Lower lobe of right lung (tissue), 2 donors: ENCODE measurements at regions not wholly inside any gene's neighbourhood (a gene's known extent, or its start where the extent isn't known, plus 50 kb on each side); places are given as distances from the start of the nearest gene placed in this dataset.
A peak's percentile ranks its signal among the peaks of the same experiment; 100 is the strongest.

Source experiments
- ATAC-seq, 2 donors: fragments of 200-7000 bp; cut with Tn5 transposase; one replicate each; pipeline ENCODE4 v1.9.1; 2020 to 2022; ENCODE audit warnings: mild to moderate bottlenecking in 2 of 2, moderate library complexity in 2 of 2
- DNase-seq: peaks from one replicate; pipeline ENCODE4 v3.0.0-alpha.2; 2020
- H3K27ac ChIP-seq: fragments of 200-600 bp; one replicate; pipeline ENCODE4 v1.8.0; 2022
- H3K27me3 ChIP-seq: fragments of 200-600 bp; one replicate; pipeline ENCODE4 v1.8.0; 2022; ENCODE audit warnings: low read depth
- H3K36me3 ChIP-seq: fragments of 200-600 bp; one replicate; pipeline ENCODE4 v1.8.0; 2022; ENCODE audit warnings: mild to moderate bottlenecking
- H3K4me1 ChIP-seq: fragments of 200-600 bp; one replicate; pipeline ENCODE4 v1.8.0; 2022
- H3K4me3 ChIP-seq: fragments of 200-600 bp; one replicate; pipeline ENCODE4 v1.8.0; 2022; ENCODE audit warnings: mild to moderate bottlenecking
- H3K9me3 ChIP-seq: fragments of 200-600 bp; one replicate; pipeline ENCODE4 v1.8.0; 2022
- CTCF ChIP-seq: fragments of 200-600 bp; IDR thresholded peaks from one replicate; pipeline ENCODE4 v1.8.0; 2022; ENCODE audit warnings: antibody characterized with exemption, mild to moderate bottlenecking
- intact Hi-C: fragments of 100-400 bp; cut with DNase I; formaldehyde crosslinking; loops from one replicate; pipeline ENCODE4 v1.11.0; 2022
- donor health status: DM: no; HTN: yes; CAD: no; lungs with severe emphysema.

GRCh38 chr12:61915420-61915819, 344.8 kb upstream of the USP15 start:
- no peak for DNase-seq
- H3K27me3 ChIP-seq: no peaks in the 10 kb centered on the region
- H3K27ac ChIP-seq: no peak overlapping the region
- no peaks in the 10 kb centered on the region for H3K4me1 ChIP-seq
- peak; percentile 74 to 81 for ATAC-seq
- no peak for TF ChIP-seq CTCF
- intact Hi-C loops: no loop called here
- H3K9me3 ChIP-seq: no peaks in the 10 kb centered on the region
- no peaks in the 10 kb centered on the region for H3K36me3 ChIP-seq
- H3K4me3 ChIP-seq: no peak overlapping the region

- Histone ChIP-seq H3K27me3 (no peaks in the 10 kb centered on the region), H3K4me3 (no peak overlapping the region), H3K9me3 (no peaks in the 10 kb centered on the region), H3K27ac (no peak overlapping the region), H3K4me1 (no peaks in the 10 kb centered on the region), H3K36me3 (no peaks in the 10 kb centered on the region)
- no peak for ATAC-seq
- TF ChIP-seq CTCF: no peak
- DNase-seq: no peak
- intact Hi-C loops: no loop called here
Measured at GRCh38 chr12:61916831-61917230, 343.4 kb upstream of the USP15 start.

- H3K9me3 ChIP-seq: no peaks in the 10 kb centered on the region
- DNase-seq (no peak), ATAC-seq (no peak)
- intact Hi-C loops: no loop called here
- no peaks in the 10 kb centered on the region for H3K27me3 ChIP-seq
- no peaks in the 10 kb centered on the region for H3K4me1 ChIP-seq
- H3K4me3 ChIP-seq: no peak overlapping the region
- H3K36me3 ChIP-seq: no peaks in the 10 kb centered on the region
- no peak for TF ChIP-seq CTCF
- no peak overlapping the region for H3K27ac ChIP-seq
Measured at GRCh38 chr12:61919686-61920085, 340.5 kb upstream of the USP15 start.

GRCh38 chr12:61920230-61920629, 340.0 kb upstream of the USP15 start:
- DNase-seq (no peak), ATAC-seq (no peak)
- Histone ChIP-seq H3K36me3 (no peaks in the 10 kb centered on the region), H3K27me3 (no peaks in the 10 kb centered on the region), H3K9me3 (no peaks in the 10 kb centered on the region), H3K4me3 (no peak overlapping the region), H3K4me1 (no peaks in the 10 kb centered on the region), H3K27ac (no peak overlapping the region)
- intact Hi-C loops: no loop called here
- TF ChIP-seq CTCF: no peak

- TF ChIP-seq CTCF: no peak
Measured at GRCh38 chr12:61923152-61923551, 337.1 kb upstream of the USP15 start.

GRCh38 chr12:61934564-61934963, 325.6 kb upstream of the USP15 start:
- H3K36me3 ChIP-seq: no peaks in the 10 kb centered on the region
- peaks cover 3% of the 10 kb centered on the region for H3K9me3 ChIP-seq
- no peaks in the 10 kb centered on the region for H3K4me1 ChIP-seq
- DNase-seq (no peak), ATAC-seq (no peak)
- H3K27me3 ChIP-seq: no peaks in the 10 kb centered on the region
- no peak overlapping the region for H3K4me3 ChIP-seq
- H3K27ac ChIP-seq: no peak overlapping the region
- TF ChIP-seq CTCF: no peak
- intact Hi-C loops: no loop called here

More at GRCh38 chr12:61923152-61923551, 337.1 kb upstream of the USP15 start:
- DNase-seq (no peak), ATAC-seq (no peak)
- Histone ChIP-seq H3K27ac (no peak overlapping the region), H3K4me1 (no peaks in the 10 kb centered on the region), H3K9me3 (no peaks in the 10 kb centered on the region), H3K27me3 (no peaks in the 10 kb centered on the region), H3K4me3 (no peak overlapping the region), H3K36me3 (no peaks in the 10 kb centered on the region)
- intact Hi-C loops: no loop called here
